ENCODE measurements at regions not wholly inside any gene's neighbourhood (a gene's known extent, or its start where the extent isn't known, plus 50 kb on each side); places are given as distances from the start of the nearest gene placed in this dataset.

- no peak overlapping the region for H2BK15ac ChIP-seq (replicated peaks; ENCODE audit: low read depth)
- no peak overlapping the region for H2AK5ac ChIP-seq (ENCODE audit: low read length)
- no peak overlapping the region for H3K56ac ChIP-seq (ENCODE audit: low read length)
- no peak for DNase-seq
- H3K4me2 ChIP-seq (ENCODE audit: low read length): no peak overlapping the region
- no peaks in the 10 kb centered on the region for H3K4me1 ChIP-seq (ENCODE audit: control insufficient read depth, low read depth, low read length)
- no peaks in the 10 kb centered on the region for H3K79me2 ChIP-seq (ENCODE audit: control insufficient read depth, insufficient read depth, low read length)
- no peak overlapping the region for H3K4ac ChIP-seq (ENCODE audit: low read depth, low read length)
- H3K23ac ChIP-seq (ENCODE audit: low read length): no peak overlapping the region
- no peak overlapping the region for H4K8ac ChIP-seq (ENCODE audit: low read depth, low read length)
- no peak overlapping the region for H3K18ac ChIP-seq (ENCODE audit: low read length)
- no peak overlapping the region for H3K4me3 ChIP-seq (ENCODE audit: low read length)
- WGBS (ENCODE audit: extremely low coverage, insufficient coverage, low lambda C conversion rate): no CpG with 5 or more reads among the region's 3 CpGs
- H3K9ac ChIP-seq (ENCODE audit: low read length): no peak overlapping the region
- no peak overlapping the region for H2BK120ac ChIP-seq (ENCODE audit: low read depth, low read length)
- H3K27me3 ChIP-seq (ENCODE audit: insufficient read depth, low read length, poor library complexity): no peaks in the 10 kb centered on the region
- H2BK5ac ChIP-seq (ENCODE audit: low read length): no peak overlapping the region
- H3K36me3 ChIP-seq (ENCODE audit: control insufficient read depth, insufficient read depth, low read length): no peaks in the 10 kb centered on the region
- no peak overlapping the region for H4K5ac ChIP-seq (ENCODE audit: low read length)
- H3K79me1 ChIP-seq (ENCODE audit: low read length): no peaks in the 10 kb centered on the region
- no peak overlapping the region for H3K27ac ChIP-seq (ENCODE audit: low read depth, low read length)
Observed at GRCh38 chr13:74325106-74325505, 190.9 kb upstream of the KLF12 start.

GRCh38 chr13:74324338-74324737, 190.1 kb upstream of the KLF12 start:
- WGBS (ENCODE audit: extremely low coverage, insufficient coverage, low lambda C conversion rate): no CpG with 5 or more reads among the region's 1 CpG
- Histone ChIP-seq H3K79me1 (ENCODE audit: low read length) (no peaks in the 10 kb centered on the region), H2AK5ac (ENCODE audit: low read length) (no peak overlapping the region), H3K56ac (ENCODE audit: low read length) (no peak overlapping the region), H3K27me3 (ENCODE audit: insufficient read depth, low read length, poor library complexity) (no peaks in the 10 kb centered on the region), H2BK5ac (ENCODE audit: low read length) (no peak overlapping the region), H2BK15ac (replicated peaks; ENCODE audit: low read depth) (no peak overlapping the region), H4K8ac (ENCODE audit: low read depth, low read length) (no peak overlapping the region), H3K23ac (ENCODE audit: low read length) (no peak overlapping the region), H3K4ac (ENCODE audit: low read depth, low read length) (no peak overlapping the region), H3K79me2 (ENCODE audit: control insufficient read depth, insufficient read depth, low read length) (no peaks in the 10 kb centered on the region), H3K18ac (ENCODE audit: low read length) (no peak overlapping the region), H4K5ac (ENCODE audit: low read length) (no peak overlapping the region), H3K27ac (ENCODE audit: low read depth, low read length) (no peak overlapping the region), H3K9ac (ENCODE audit: low read length) (no peak overlapping the region), H3K4me2 (ENCODE audit: low read length) (no peak overlapping the region), H3K36me3 (ENCODE audit: control insufficient read depth, insufficient read depth, low read length) (no peaks in the 10 kb centered on the region), H2BK120ac (ENCODE audit: low read depth, low read length) (no peak overlapping the region), H3K4me1 (ENCODE audit: control insufficient read depth, low read depth, low read length) (no peaks in the 10 kb centered on the region), H3K4me3 (ENCODE audit: low read length) (no peak overlapping the region)
- no peak for DNase-seq

GRCh38 chr13:74322562-74322961, 188.4 kb upstream of the KLF12 start:
- Histone ChIP-seq H3K4ac (ENCODE audit: low read depth, low read length) (no peak overlapping the region), H4K5ac (ENCODE audit: low read length) (no peak overlapping the region), H2BK120ac (ENCODE audit: low read depth, low read length) (no peak overlapping the region), H3K27ac (ENCODE audit: low read depth, low read length) (no peak overlapping the region), H2AK5ac (ENCODE audit: low read length) (no peak overlapping the region), H2BK5ac (ENCODE audit: low read length) (no peak overlapping the region), H3K36me3 (ENCODE audit: control insufficient read depth, insufficient read depth, low read length) (no peaks in the 10 kb centered on the region), H3K79me2 (ENCODE audit: control insufficient read depth, insufficient read depth, low read length) (no peaks in the 10 kb centered on the region), H2BK15ac (replicated peaks; ENCODE audit: low read depth) (no peak overlapping the region), H3K9ac (ENCODE audit: low read length) (no peak overlapping the region), H3K4me2 (ENCODE audit: low read length) (no peak overlapping the region), H3K79me1 (ENCODE audit: low read length) (no peaks in the 10 kb centered on the region), H3K4me3 (ENCODE audit: low read length) (no peak overlapping the region), H3K23ac (ENCODE audit: low read length) (no peak overlapping the region), H3K18ac (ENCODE audit: low read length) (no peak overlapping the region), H4K8ac (ENCODE audit: low read depth, low read length) (no peak overlapping the region), H3K4me1 (ENCODE audit: control insufficient read depth, low read depth, low read length) (no peaks in the 10 kb centered on the region), H3K56ac (ENCODE audit: low read length) (no peak overlapping the region), H3K27me3 (ENCODE audit: insufficient read depth, low read length, poor library complexity) (no peaks in the 10 kb centered on the region)
- DNase-seq: no peak
- no CpG with 5 or more reads among the region's 2 CpGs for WGBS (ENCODE audit: extremely low coverage, insufficient coverage, low lambda C conversion rate)

GRCh38 chr13:74320282-74320681, 186.1 kb upstream of the KLF12 start:
- H3K36me3 ChIP-seq (ENCODE audit: control insufficient read depth, insufficient read depth, low read length): no peaks in the 10 kb centered on the region
- H3K9ac ChIP-seq (ENCODE audit: low read length): no peak overlapping the region
- no peak overlapping the region for H2BK15ac ChIP-seq (replicated peaks; ENCODE audit: low read depth)
- no peak overlapping the region for H4K8ac ChIP-seq (ENCODE audit: low read depth, low read length)
- H3K27me3 ChIP-seq (ENCODE audit: insufficient read depth, low read length, poor library complexity): no peaks in the 10 kb centered on the region
- no peaks in the 10 kb centered on the region for H3K79me1 ChIP-seq (ENCODE audit: low read length)
- no peaks in the 10 kb centered on the region for H3K79me2 ChIP-seq (ENCODE audit: control insufficient read depth, insufficient read depth, low read length)
- no CpG with 5 or more reads among the region's 2 CpGs for WGBS (ENCODE audit: extremely low coverage, insufficient coverage, low lambda C conversion rate)
- no peak overlapping the region for H3K27ac ChIP-seq (ENCODE audit: low read depth, low read length)
- H2AK5ac ChIP-seq (ENCODE audit: low read length): no peak overlapping the region
- H4K5ac ChIP-seq (ENCODE audit: low read length): no peak overlapping the region
- H2BK5ac ChIP-seq (ENCODE audit: low read length): no peak overlapping the region
- H3K4me3 ChIP-seq (ENCODE audit: low read length): no peak overlapping the region
- H2BK120ac ChIP-seq (ENCODE audit: low read depth, low read length): no peak overlapping the region
- H3K23ac ChIP-seq (ENCODE audit: low read length): no peak overlapping the region
- no peak overlapping the region for H3K4me2 ChIP-seq (ENCODE audit: low read length)
- no peak for DNase-seq
- H3K56ac ChIP-seq (ENCODE audit: low read length): no peak overlapping the region
- no peak overlapping the region for H3K18ac ChIP-seq (ENCODE audit: low read length)
- H3K4ac ChIP-seq (ENCODE audit: low read depth, low read length): no peak overlapping the region
- no peaks in the 10 kb centered on the region for H3K4me1 ChIP-seq (ENCODE audit: control insufficient read depth, low read depth, low read length)

GRCh38 chr13:74316547-74316946, 182.3 kb upstream of the KLF12 start:
- no peak for DNase-seq
- no peak overlapping the region for H2BK5ac ChIP-seq (ENCODE audit: low read length)
- no peak overlapping the region for H2AK5ac ChIP-seq (ENCODE audit: low read length)
- H2BK15ac ChIP-seq (replicated peaks; ENCODE audit: low read depth): no peak overlapping the region
- no peak overlapping the region for H3K56ac ChIP-seq (ENCODE audit: low read length)
- H3K9ac ChIP-seq (ENCODE audit: low read length): no peak overlapping the region
- no peak overlapping the region for H3K4me3 ChIP-seq (ENCODE audit: low read length)
- no peak overlapping the region for H3K23ac ChIP-seq (ENCODE audit: low read length)
- no peak overlapping the region for H4K8ac ChIP-seq (ENCODE audit: low read depth, low read length)
- H3K4me2 ChIP-seq (ENCODE audit: low read length): no peak overlapping the region
- no peak overlapping the region for H3K27ac ChIP-seq (ENCODE audit: low read depth, low read length)
- no peaks in the 10 kb centered on the region for H3K79me1 ChIP-seq (ENCODE audit: low read length)
- no peak overlapping the region for H2BK120ac ChIP-seq (ENCODE audit: low read depth, low read length)
- H4K5ac ChIP-seq (ENCODE audit: low read length): no peak overlapping the region
- no peaks in the 10 kb centered on the region for H3K79me2 ChIP-seq (ENCODE audit: control insufficient read depth, insufficient read depth, low read length)
- H3K4me1 ChIP-seq (ENCODE audit: control insufficient read depth, low read depth, low read length): no peaks in the 10 kb centered on the region
- no peaks in the 10 kb centered on the region for H3K36me3 ChIP-seq (ENCODE audit: control insufficient read depth, insufficient read depth, low read length)
- H3K4ac ChIP-seq (ENCODE audit: low read depth, low read length): no peak overlapping the region
- H3K27me3 ChIP-seq (ENCODE audit: insufficient read depth, low read length, poor library complexity): no peaks in the 10 kb centered on the region
- no CpG with 5 or more reads among the region's 1 CpG for WGBS (ENCODE audit: extremely low coverage, insufficient coverage, low lambda C conversion rate)
- H3K18ac ChIP-seq (ENCODE audit: low read length): no peak overlapping the region

- Histone ChIP-seq H3K4me1 (ENCODE audit: control insufficient read depth, low read depth, low read length) (no peaks in the 10 kb centered on the region), H3K4me3 (ENCODE audit: low read length) (no peak overlapping the region), H3K9ac (ENCODE audit: low read length) (no peak overlapping the region), H2AK5ac (ENCODE audit: low read length) (no peak overlapping the region), H3K36me3 (ENCODE audit: control insufficient read depth, insufficient read depth, low read length) (no peaks in the 10 kb centered on the region), H3K23ac (ENCODE audit: low read length) (no peak overlapping the region), H2BK120ac (ENCODE audit: low read depth, low read length) (no peak overlapping the region), H3K4me2 (ENCODE audit: low read length) (no peak overlapping the region), H3K79me1 (ENCODE audit: low read length) (no peaks in the 10 kb centered on the region), H3K79me2 (ENCODE audit: control insufficient read depth, insufficient read depth, low read length) (no peaks in the 10 kb centered on the region), H3K56ac (ENCODE audit: low read length) (no peak overlapping the region), H4K5ac (ENCODE audit: low read length) (no peak overlapping the region), H3K27ac (ENCODE audit: low read depth, low read length) (no peak overlapping the region), H2BK15ac (replicated peaks; ENCODE audit: low read depth) (no peak overlapping the region), H4K8ac (ENCODE audit: low read depth, low read length) (no peak overlapping the region), H3K27me3 (ENCODE audit: insufficient read depth, low read length, poor library complexity) (no peaks in the 10 kb centered on the region), H2BK5ac (ENCODE audit: low read length) (no peak overlapping the region), H3K18ac (ENCODE audit: low read length) (no peak overlapping the region), H3K4ac (ENCODE audit: low read depth, low read length) (no peak overlapping the region)
- DNase-seq: peak; percentile 85
- WGBS (ENCODE audit: extremely low coverage, insufficient coverage, low lambda C conversion rate): no CpG with 5 or more reads among the region's 2 CpGs
Observed at GRCh38 chr13:74306496-74306895, 172.3 kb upstream of the KLF12 start.
